HG03457 (cell line): ENCODE measurements at regions not wholly inside any gene's neighbourhood (a gene's known extent, or its start where the extent isn't known, plus 50 kb on each side); places are given as distances from the start of the nearest gene placed in this dataset.

ENCODE experiments used
- ATAC-seq: cut with Tn5 transposase; IDR thresholded peaks from one replicate; pipeline ENCODE4 v1.9.1; 2021; ENCODE audit warnings: moderate number of reproducible peaks; ENCODE audit not compliant: unreplicated experiment

DNA sequence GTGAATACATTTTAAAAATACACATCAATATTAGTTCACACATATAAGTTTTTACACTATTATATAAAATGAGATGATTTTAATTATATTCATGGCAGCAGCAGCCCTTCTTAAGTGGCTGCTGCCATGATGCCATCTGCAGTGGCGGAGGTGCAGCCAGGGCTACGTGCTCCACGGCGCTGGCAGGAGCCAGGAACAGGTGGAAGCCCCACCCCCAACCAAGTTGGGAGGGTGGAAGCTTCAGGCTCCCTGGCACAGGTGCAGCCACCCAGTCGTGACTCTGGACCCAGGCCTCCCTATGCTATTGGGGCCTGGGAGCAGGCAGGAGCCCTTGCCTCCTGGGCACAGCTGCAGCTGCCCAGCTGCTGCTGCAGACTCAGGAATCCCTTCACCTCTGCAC, 646.9 kb upstream of the PCDH9 start:
- ATAC-seq, result no peak

DNA sequence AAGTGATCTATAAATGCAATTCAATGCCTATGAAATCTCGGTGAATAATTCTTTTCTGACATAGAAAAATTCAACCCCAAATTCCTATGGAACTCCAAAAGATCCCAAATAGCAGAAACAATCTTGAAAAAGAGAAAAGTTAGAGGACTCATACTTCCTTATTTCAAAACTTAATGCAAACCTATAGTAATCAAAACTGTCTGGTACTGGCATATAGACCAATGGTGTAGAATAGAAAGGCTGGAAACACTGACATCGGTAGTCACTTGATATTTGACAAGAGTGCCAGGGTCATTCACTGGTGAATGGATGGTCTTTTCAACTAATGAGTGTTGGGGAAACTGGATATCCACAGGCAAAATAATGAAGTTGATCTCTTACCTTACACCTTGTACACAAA, 637.1 kb upstream of the PCDH9 start:
- ATAC-seq, result no peak

DNA sequence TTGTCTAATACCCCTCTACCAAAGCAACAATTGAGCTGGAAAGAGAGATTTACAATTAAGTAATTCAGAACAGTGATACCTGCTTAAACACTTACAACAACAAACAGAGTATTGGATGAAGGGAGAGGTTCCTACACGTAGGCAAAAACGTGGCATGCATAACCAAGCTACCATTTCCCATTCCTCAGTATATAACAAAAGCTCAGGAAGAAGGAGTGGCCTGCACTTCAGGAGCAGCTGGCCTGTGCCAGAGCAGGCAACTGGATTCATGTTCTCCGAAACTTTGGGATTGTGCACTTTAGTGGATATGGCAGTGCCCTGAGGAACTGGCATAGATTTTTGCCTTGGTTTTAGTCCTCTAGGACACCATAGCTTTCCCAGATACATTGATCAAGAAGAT, 630.2 kb upstream of the PCDH9 start:
- no peak for ATAC-seq

DNA sequence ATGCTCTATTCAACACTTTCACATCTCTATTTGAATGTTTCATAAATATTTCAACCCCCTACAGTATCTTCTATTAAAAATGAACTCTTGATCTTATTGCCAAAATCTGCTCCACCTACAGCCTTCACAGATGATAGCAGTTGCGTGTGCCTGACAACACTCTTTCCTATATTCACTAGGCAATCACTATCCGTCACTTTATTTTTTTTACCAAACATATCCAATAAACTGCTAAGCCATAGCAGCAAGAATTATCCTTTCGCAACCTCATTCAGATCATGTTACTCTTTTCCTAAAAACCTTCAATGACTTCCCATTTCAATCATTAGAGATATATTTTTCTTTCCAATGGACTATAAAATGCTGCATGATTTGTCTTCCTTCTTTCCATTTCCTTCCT, 629.8 kb upstream of the PCDH9 start:
- ATAC-seq, result no peak

DNA sequence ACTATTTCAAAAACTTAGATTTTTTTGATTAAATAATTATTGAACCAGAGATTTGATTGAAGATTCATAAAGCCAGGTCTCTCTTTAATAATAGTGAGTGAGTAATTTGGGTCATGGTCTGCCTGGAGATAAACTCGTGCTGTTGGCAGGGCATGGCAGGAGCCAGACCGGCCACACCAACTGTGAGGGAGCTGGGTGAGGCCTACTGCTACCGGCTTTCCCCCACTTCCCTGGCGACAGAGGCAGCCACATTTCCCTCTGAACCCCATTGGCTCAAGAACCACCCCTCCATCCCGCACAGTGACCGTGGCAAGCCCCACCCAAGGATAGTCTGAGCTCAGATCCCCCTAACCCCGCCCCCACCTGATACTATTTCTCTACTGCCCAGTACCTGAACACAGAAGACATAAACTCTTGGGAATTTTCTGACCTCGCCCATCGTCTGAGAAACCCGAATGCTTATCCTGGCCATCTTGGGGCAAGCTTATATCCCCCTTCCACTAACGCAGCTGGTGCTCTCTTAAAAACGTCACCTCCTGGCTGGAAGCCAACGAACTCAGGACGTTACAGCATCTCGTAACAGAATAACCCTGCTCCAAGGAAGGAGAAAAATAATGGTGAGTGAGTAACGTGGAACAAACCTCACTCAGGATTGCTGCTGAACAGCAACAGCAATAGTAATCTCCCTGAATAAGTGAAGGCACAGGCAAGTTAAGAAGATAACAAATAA, 627.6 kb upstream of the PCDH9 start:
- ATAC-seq, result no peak

DNA sequence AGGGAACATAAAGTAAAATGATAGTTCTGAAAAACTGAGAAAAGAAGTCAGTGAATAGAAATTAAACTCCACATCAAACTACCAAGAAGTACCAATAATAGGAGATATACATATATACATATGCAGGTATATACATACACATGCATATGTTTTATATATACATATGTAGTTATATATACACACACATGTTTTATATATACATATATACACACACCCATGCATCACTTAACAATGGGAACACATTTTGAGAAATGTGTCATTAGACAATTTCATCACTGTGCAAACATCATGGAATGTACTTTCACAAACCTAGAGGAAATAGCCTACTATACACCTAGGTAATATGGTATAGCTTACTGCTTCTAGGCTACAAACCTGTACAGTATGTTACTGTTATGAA, 626.8 kb upstream of the PCDH9 start:
- ATAC-seq, result no peak

DNA sequence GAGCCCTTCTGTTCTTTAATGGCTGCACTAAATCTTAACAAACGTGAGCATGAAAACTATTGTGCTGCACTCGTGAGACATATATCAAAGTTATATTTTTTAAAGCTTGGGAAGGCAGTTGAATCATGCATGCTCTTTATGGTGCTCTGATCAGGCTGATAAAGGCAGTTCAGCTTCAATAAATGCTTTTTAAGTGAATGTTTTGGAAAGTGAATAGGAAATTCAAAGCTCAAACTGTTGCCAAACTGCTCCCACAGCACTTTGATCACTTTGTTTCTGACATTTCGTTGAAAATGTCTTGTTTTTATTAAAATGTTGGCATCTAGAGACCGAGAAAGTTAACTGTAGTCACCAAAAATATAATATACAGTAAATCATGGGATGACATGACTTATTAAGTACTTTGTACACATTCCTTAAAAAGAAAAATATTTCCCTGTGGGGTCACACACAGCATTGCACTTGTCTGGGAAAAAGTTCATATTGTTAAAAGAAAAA, 625.7 kb upstream of the PCDH9 start:
- no peak for ATAC-seq

DNA sequence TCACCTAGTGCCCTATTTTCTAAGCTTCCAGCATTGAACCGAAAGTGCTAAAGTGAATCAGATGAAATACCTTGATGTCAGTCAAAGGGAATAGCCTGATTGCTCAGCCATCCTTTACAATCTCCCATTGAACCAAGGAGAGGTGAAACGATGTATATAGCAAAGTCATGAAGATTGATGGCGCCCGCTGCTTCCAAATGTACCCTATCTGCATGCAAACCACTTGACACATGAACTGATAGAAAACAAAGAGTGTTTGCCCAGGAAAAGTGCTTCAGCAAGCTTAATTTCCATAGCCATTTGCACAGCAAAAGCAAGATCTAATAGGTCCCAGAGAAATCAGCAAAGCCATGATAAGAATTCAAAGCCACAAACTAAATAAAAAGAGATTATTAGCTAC, 624.9 kb upstream of the PCDH9 start:
- ATAC-seq, result no peak

DNA sequence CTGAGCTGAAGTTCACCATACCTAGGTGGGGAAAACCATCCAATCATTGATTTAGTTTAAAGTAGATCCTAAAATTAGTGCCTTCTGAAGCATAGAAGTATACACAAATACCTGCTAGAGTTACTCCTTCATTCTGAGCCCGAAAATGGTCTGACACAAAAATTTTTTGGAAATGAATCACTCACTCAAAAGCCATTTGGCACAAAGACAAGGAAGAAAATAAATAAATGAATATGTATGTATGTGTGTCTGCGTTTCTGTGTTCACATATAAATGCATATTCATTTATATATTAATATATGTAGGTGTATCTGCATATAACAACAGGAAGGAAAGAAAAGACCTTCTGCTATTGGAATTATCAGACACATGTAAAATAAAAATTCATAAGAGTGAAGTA, 614.4 kb upstream of the PCDH9 start:
- no peak for ATAC-seq

DNA sequence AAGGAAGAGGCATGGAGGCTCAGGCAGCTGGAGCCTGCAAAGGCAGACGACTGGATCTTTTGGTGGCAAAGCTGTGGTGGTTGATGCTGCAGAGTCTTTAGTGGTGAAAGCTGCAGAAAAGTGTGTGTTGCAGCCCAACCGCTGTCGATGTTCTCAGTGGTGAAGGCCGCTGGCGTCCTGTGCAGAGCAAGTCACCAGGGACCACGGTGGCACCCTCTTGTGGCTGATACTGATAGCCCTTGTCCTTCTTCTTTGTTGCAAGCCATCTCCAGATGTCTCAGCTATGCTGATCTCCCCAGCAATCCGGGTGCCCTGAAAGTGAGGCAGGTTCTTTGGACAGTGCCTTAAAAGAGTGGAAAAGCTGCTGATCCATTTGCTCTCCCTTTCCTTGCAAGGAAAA, 610.9 kb upstream of the PCDH9 start:
- ATAC-seq, result no peak

DNA sequence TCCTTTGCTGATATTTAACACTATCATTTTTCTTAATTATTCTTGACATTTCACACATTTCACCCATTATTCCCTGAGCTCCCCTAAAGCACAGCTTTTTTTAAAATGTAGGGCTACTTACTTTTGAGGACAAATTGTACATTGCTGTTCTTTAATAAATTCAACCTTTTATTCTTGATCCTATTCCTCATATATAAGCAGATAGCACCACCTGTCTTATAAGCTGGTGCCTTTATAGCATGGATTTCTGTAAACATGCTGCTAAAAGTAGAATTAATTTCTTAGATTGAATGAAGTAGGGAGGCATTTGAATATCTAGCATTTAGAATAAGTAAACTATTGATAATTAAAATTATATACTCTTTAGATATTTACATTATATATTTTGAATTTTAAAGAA, 603.4 kb upstream of the PCDH9 start:
- no peak for ATAC-seq

DNA sequence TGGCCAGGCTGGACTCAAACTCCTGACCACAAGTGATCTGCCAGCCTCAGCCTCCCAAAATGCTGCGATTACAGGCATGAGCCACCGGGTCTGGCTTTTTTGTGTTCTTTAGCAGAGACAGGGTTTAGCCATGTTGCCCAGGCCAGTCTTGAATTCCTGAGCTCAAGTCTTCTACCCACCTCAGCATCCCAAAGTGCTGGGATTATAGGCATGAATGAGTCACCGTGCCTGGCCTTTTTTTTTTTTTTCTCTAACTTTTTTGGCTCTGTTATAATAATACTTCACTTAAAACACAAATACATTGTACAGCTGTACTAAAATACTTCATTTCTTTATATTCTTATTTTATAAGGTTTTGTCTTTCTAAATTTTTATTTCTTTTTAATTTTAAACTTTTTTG, 599.5 kb upstream of the PCDH9 start:
- ATAC-seq, result no peak

DNA sequence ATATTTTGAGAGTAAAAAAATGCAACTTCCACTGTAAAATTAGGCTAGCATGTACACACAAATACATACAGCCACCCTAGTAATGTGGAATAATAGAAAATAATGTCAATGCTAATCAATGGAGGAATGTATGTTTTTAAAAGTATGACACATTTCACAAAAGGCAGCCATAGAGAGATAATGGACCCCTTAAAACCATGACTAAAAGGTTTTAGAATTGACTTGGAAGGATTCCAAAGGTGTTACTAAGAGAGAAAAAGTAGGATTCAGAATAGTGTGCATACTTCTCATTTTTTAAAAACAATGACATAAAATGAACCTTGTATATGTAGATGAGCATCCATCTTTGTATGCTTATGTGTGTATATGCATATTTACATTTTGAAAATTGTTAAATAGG, 597.9 kb upstream of the PCDH9 start:
- no peak for ATAC-seq

DNA sequence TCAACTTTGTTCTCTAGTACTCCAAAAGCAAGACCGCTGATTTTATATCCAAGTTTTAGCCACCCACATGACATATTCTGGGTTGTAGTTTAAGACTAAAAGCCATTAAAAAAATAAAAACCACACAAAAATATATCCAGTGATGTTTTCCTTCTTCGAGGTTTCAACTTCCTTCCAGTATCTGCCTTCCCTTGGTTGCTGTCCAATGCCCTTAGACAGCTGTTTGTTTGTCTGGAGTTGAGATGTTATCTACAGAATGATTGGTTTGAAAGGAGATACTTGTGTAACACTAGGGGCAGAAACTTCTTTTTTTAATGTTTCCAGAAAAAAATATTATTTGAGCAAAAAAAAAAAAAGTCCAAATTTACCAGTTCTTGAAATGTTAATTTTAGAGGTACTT, 591.5 kb upstream of the PCDH9 start:
- ATAC-seq, result no peak

DNA sequence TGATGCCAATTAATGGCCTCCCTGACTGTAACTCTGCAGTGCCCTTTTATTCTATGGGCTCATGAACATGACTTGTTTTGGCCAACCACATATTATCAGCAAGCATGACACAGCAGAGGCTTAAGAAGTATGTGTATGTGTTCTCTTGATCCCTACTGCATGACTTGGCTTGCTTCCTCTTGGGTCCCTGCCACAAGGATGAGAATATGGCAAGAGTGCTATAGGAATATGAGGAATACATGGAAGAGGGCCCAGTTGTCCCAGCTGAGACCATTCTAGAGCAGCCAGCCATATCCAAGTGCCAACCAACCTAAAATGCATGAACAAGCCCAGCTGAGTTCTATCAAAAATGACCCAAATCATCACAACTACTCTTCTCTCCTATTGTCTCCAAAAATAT, 576.7 kb upstream of the PCDH9 start:
- no peak for ATAC-seq

DNA sequence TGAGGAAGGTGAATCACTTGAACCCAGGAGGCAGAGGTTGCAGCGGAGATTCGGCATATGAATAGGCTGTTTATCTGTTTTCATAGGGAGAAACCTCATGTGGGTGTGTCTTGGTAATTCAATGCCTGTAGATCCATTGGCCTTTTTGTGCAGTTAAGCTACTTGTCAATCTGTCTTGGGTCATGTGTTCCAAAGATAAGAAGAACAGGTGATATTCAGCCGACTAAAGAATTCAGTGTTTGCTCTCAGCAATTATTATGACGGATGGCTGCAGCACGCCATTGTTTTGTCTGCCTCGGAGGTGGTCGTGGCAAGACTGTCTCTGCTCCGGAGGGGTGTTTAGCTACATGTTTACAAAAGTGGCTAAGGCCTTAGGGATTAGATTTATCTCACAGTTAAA, 573.0 kb upstream of the PCDH9 start:
- ATAC-seq, result no peak

DNA sequence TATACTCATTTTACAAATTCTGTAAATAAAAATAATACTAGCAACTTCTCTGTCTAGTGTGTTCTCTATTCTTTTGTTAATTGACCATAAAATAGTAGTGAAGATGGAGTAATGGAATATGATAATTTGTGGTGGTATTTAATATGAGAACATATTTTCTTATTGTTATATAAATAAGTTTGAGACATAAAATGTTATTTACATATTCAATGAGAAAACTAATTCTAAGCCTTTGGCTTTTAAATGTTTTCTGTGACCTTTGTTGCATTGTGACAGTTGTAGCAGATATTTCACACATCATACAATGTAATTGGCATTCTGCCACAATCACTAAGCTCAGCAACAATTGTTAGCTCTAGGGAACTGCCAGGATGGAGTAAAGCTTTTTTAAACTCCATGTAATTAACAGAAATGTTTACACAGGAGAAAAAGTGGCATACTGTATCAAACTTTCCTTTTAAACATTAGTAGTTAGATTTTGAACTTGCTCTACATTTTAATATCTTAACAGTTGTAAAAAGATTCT, 562.1 kb upstream of the PCDH9 start:
- no peak for ATAC-seq

DNA sequence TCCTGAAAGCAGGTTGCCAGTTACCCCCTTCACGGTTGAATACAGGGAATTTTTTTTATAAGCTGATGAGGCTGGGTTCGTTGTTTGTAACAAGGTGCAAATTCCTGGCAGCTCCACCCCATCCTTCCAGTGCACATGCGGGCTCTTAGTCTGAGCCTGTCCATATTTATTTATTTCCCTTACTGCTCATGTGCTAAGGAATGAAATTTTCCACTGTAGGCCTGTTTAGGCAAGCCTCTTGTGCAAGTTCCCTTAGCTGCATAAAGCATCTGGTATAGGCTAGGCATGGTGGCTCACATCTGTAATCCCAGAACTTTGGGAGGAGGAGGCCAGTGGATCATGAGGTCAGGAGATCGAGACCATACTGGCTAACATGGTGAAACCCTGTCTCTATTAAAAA, 560.9 kb upstream of the PCDH9 start:
- no peak for ATAC-seq

DNA sequence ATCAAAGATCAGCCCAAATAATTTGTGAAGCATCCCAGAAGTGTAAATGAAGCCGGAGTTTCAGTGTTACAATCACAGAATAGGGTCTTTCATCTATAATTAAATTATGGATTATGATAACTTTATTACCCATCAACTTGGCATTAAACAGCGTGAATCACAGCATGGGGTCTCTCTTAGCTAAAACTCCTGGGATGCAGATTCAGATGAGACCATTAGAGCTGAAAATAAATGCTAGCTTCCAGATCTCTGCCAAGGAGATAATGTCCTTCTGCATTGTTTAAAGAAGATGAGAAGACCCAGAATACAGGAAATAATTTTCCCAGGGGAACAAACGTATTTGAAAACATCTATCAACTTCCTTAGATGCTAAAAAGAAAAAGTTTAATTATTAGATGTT, 546.0 kb upstream of the PCDH9 start:
- no peak for ATAC-seq

DNA sequence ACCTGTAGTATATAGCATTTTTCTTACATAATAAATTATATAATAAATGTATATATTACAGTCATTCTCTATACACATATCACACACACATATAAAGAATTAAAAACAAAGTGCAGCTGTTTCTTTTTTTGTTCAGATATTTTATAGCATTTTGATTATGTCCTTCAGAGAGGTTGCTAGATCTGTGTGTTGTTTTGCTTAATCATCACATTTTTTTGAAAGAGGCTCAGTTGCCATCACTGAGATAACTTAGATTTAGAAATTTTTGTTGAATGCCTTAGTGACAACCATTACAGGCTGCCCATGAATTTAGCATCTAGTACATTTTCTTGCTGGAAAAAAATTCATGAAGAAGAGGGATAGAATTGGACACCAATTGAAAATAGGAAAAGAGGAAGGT, 545.2 kb upstream of the PCDH9 start:
- no peak for ATAC-seq

DNA sequence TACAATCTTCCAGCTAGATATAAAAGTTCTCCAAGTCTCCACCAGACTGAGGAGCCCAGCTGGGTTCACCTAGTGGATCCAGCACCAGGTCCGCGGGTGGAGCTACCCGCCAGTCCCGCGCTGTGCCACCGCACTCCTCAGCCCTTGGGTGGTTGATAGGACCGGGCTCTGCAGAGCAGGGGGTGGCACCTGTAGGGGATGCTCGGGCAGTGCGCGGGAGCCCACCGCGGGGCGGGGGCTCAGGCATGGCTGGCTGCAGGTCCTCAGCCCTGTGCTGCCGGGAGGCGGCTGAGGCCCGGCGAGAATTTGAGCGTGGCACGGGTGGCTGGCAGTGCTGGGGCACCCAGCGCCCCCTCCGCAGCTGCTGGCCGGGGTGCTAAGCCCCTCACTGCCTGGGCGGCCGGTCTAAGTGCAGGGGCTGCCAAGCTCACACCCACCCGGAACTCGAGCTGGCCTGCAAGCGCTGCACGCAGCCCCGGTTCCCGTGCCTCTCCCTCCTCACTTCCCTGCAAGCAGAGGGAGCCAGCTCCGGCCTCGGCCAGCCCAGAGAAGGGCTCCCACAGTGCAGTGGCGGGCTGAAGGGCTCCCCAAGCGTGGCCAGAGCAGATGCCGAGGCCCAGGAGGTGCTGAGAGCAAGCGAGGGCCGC, 542.8 kb upstream of the PCDH9 start:
- ATAC-seq, result no peak

DNA sequence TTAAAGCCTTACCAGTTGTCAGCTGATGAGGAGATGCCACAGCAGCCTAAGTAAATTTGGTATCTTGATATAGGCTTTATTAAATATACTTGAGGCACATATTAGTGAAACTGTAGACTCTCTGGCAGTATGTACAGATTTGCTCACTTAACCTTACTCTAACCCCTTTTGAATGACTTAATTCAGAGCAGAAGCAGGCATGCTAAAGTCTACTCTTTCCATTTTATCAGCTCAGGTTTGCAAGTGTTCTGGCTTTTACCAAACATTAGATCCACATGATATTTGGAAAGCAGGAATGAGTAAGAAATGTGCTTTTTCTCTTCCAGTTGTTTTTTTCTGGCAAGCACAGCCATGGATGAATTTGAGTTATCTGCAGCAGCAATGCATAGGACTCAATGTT, 541.0 kb upstream of the PCDH9 start:
- ATAC-seq, result no peak

DNA sequence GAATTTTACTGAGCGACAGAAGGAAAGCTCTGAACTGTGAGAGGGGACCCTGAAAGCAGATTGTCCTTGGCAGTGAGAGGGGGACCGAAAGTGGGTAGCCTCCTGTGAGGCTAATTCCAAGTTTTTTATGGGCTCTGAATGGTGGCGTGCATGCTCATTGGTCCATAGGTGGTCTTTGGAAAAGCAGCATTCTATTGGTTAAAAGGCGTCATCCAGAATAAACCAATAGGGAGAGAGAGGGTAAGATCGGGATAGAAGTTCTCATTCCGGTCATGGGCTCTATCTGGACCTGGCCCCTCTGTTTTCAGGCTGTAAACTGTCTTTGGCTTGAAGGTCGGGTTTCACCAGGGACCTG, 539.8 kb upstream of the PCDH9 start:
- ATAC-seq, result no peak
